ENCODE measurements at regions not wholly inside any gene's neighbourhood (a gene's known extent, or its start where the extent isn't known, plus 50 kb on each side); places are given as distances from the start of the nearest gene placed in this dataset.

- no peaks in the 10 kb centered on the region for H3K4me1 Mint-ChIP-seq (ENCODE audit: unreplicated experiment)
- no peak for TF ChIP-seq CTCF (conservative IDR thresholded peaks at IDR 0.05)
- no peak overlapping the region for H3K4me3 Mint-ChIP-seq
- no peak overlapping the region for H3K27ac Mint-ChIP-seq
- no peak for DNase-seq (ENCODE audit: extremely low spot score, unreplicated experiment)
- no peaks in the 10 kb centered on the region for H3K36me3 Mint-ChIP-seq
- no peaks in the 10 kb centered on the region for H3K9me3 Mint-ChIP-seq
- H3K27me3 Mint-ChIP-seq = no peaks in the 10 kb centered on the region
These were observed 113.0 kb downstream of the TSEN15 start for GRCh38 chr1:184164536-184164935.

DNA sequence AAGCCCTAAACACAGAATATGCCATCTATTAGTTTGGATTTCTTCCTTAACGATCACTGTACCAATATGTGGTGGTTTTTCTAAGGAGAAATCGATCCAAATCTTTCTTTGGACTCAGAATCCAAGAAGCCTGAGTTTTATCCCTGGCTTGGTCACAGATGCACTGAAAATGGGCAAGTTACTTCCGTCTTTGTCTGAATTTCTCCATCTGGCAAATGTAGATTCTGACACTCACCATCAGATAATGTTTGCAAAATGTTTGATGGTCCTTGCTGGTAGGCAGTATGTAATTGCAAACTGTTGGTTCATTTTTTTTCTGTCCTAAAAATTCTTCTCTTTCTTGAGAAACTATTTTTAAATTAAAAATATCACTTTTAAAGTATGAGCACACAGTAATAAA, 115.0 kb downstream of the TSEN15 start:
- DNase-seq (ENCODE audit: extremely low spot score, unreplicated experiment) = no peak
- Mint-ChIP-seq H3K36me3 (no peaks in the 10 kb centered on the region), H3K9me3 (no peaks in the 10 kb centered on the region), H3K4me3 (no peak overlapping the region), H3K27me3 (no peaks in the 10 kb centered on the region), H3K4me1 (ENCODE audit: unreplicated experiment) (no peaks in the 10 kb centered on the region), H3K27ac (no peak overlapping the region)
- no peak for TF ChIP-seq CTCF (conservative IDR thresholded peaks at IDR 0.05)

DNA sequence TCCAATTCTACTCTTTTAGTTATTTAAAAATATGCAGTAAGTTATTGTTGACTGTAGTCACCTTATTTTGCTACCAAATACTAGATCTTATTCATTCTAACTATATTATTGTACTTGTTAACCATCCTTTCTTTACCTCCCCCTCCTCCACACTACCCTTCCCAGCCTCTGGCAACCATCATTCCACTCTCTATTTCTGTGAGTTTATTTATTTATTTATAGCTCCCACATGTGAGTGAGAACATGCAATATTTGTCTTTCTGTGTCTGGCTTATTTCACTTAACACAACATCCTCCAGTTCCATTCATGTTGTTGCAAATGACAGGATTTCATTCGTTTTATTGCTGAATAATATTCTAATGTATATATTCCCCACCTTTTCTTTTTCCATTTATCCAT, 115.8 kb downstream of the TSEN15 start:
- no peak for DNase-seq (ENCODE audit: extremely low spot score, unreplicated experiment)
- H3K27me3 Mint-ChIP-seq = no peaks in the 10 kb centered on the region
- no peaks in the 10 kb centered on the region for H3K4me1 Mint-ChIP-seq (ENCODE audit: unreplicated experiment)
- no peak overlapping the region for H3K27ac Mint-ChIP-seq
- H3K4me3 Mint-ChIP-seq = no peak overlapping the region
- no peak for TF ChIP-seq CTCF (conservative IDR thresholded peaks at IDR 0.05)
- H3K36me3 Mint-ChIP-seq = no peaks in the 10 kb centered on the region
- H3K9me3 Mint-ChIP-seq = no peaks in the 10 kb centered on the region

- Mint-ChIP-seq H3K4me3 (no peak overlapping the region), H3K4me1 (ENCODE audit: unreplicated experiment) (no peaks in the 10 kb centered on the region), H3K27ac (no peak overlapping the region), H3K36me3 (no peaks in the 10 kb centered on the region), H3K9me3 (no peaks in the 10 kb centered on the region), H3K27me3 (no peaks in the 10 kb centered on the region)
- TF ChIP-seq CTCF (conservative IDR thresholded peaks at IDR 0.05) = no peak
- no peak for DNase-seq (ENCODE audit: extremely low spot score, unreplicated experiment)
These were observed 119.2 kb downstream of the TSEN15 start for GRCh38 chr1:184170719-184171118.

GRCh38 chr1:184176058-184176457, 124.5 kb downstream of the TSEN15 start:
- DNase-seq (ENCODE audit: extremely low spot score, unreplicated experiment) = no peak
- no peak for TF ChIP-seq CTCF (conservative IDR thresholded peaks at IDR 0.05)
- Mint-ChIP-seq H3K4me3 (no peak overlapping the region), H3K4me1 (ENCODE audit: unreplicated experiment) (no peaks in the 10 kb centered on the region), H3K27ac (no peak overlapping the region), H3K36me3 (no peaks in the 10 kb centered on the region), H3K9me3 (no peaks in the 10 kb centered on the region), H3K27me3 (no peaks in the 10 kb centered on the region)

- TF ChIP-seq CTCF (conservative IDR thresholded peaks at IDR 0.05) = no peak
- Mint-ChIP-seq H3K36me3 (no peaks in the 10 kb centered on the region), H3K9me3 (no peaks in the 10 kb centered on the region), H3K4me3 (no peak overlapping the region), H3K27ac (no peak overlapping the region), H3K27me3 (no peaks in the 10 kb centered on the region), H3K4me1 (ENCODE audit: unreplicated experiment) (no peaks in the 10 kb centered on the region)
- DNase-seq (ENCODE audit: extremely low spot score, unreplicated experiment) = no peak
These were observed 129.5 kb downstream of the TSEN15 start for GRCh38 chr1:184181044-184181443.
